H1 (cell line): ENCODE measurements at regions not wholly inside any gene's neighbourhood (a gene's known extent, or its start where the extent isn't known, plus 50 kb on each side); places are given as distances from the start of the nearest gene placed in this dataset.

ENCODE experiments used
- BCL11A ChIP-seq, 2 experiments: IDR thresholded peaks; one replicate each; pipeline ENCODE4 v1.6.1; 2011; ENCODE audit warnings: low read depth in 2 of 2, low read length in 2 of 2, mild to moderate bottlenecking in 2 of 2
- EP300 ChIP-seq, 2 experiments: IDR thresholded peaks; 1 replicate in 1 of 2; 2 replicates in 1 of 2; pipeline ENCODE4 v1.6.1; 2011 to 2012; ENCODE audit warnings: low read depth in 2 of 2, low read length in 2 of 2, mild to moderate bottlenecking in 2 of 2, borderline replicate concordance in 1 of 2, inconsistent platforms in 1 of 2, moderate library complexity in 1 of 2
- GABPA ChIP-seq: IDR thresholded peaks from 2 replicates; pipeline ENCODE4 v1.6.1; 2011; ENCODE audit warnings: mild to moderate bottlenecking, low read length, moderate library complexity, borderline replicate concordance; ENCODE audit not compliant: insufficient read depth
- RAD21 ChIP-seq, 2 experiments: IDR thresholded peaks in 1 of 2; conservative IDR thresholded peaks in 1 of 2; 2 replicates each; pipeline ENCODE4 v1.6.1; 2011; ENCODE audit warnings: low read depth in 2 of 2, low read length in 2 of 2, improper control_type of control experiment in 1 of 2, inconsistent platforms in 1 of 2, mild to moderate bottlenecking in 1 of 2, moderate library complexity in 1 of 2
- SIRT6 ChIP-seq: IDR thresholded peaks from one replicate; pipeline ENCODE4 v1.7.1; 2012; ENCODE audit warnings: low read length, inconsistent platforms
- TF ChIP-seq, protein P1 (sequence below): fragments of 300-600 bp; sonication (generic); IDR thresholded peaks from 2 replicates; pipeline ENCODE4 v1.7.1; 2012; ENCODE audit warnings: low read length, moderate library complexity, mild to moderate bottlenecking, inconsistent platforms; ENCODE audit not compliant: insufficient replicate concordance

DNA sequence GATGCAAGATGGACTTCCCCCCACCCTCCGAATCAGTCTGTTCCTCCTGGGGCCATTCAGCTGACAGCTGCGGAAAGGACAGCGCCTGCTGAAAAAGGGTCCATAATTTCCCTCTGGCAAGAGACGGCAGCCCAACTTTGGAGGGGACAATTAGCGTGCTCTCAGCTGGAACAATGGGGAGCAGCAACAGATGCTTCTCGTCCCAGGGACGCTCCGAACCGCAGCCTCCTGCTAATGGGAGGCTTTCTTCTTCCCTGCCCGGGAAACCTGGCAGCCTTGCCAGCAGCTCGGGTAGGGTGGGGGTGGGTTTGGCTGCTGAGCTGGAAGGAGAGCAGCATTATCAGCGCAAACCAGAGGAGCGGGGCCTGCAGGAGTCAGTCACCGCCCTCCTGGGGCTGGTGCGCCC lies 500.0 kb upstream of the SALL1 start (continued):
- TF ChIP-seq, protein P1, sequence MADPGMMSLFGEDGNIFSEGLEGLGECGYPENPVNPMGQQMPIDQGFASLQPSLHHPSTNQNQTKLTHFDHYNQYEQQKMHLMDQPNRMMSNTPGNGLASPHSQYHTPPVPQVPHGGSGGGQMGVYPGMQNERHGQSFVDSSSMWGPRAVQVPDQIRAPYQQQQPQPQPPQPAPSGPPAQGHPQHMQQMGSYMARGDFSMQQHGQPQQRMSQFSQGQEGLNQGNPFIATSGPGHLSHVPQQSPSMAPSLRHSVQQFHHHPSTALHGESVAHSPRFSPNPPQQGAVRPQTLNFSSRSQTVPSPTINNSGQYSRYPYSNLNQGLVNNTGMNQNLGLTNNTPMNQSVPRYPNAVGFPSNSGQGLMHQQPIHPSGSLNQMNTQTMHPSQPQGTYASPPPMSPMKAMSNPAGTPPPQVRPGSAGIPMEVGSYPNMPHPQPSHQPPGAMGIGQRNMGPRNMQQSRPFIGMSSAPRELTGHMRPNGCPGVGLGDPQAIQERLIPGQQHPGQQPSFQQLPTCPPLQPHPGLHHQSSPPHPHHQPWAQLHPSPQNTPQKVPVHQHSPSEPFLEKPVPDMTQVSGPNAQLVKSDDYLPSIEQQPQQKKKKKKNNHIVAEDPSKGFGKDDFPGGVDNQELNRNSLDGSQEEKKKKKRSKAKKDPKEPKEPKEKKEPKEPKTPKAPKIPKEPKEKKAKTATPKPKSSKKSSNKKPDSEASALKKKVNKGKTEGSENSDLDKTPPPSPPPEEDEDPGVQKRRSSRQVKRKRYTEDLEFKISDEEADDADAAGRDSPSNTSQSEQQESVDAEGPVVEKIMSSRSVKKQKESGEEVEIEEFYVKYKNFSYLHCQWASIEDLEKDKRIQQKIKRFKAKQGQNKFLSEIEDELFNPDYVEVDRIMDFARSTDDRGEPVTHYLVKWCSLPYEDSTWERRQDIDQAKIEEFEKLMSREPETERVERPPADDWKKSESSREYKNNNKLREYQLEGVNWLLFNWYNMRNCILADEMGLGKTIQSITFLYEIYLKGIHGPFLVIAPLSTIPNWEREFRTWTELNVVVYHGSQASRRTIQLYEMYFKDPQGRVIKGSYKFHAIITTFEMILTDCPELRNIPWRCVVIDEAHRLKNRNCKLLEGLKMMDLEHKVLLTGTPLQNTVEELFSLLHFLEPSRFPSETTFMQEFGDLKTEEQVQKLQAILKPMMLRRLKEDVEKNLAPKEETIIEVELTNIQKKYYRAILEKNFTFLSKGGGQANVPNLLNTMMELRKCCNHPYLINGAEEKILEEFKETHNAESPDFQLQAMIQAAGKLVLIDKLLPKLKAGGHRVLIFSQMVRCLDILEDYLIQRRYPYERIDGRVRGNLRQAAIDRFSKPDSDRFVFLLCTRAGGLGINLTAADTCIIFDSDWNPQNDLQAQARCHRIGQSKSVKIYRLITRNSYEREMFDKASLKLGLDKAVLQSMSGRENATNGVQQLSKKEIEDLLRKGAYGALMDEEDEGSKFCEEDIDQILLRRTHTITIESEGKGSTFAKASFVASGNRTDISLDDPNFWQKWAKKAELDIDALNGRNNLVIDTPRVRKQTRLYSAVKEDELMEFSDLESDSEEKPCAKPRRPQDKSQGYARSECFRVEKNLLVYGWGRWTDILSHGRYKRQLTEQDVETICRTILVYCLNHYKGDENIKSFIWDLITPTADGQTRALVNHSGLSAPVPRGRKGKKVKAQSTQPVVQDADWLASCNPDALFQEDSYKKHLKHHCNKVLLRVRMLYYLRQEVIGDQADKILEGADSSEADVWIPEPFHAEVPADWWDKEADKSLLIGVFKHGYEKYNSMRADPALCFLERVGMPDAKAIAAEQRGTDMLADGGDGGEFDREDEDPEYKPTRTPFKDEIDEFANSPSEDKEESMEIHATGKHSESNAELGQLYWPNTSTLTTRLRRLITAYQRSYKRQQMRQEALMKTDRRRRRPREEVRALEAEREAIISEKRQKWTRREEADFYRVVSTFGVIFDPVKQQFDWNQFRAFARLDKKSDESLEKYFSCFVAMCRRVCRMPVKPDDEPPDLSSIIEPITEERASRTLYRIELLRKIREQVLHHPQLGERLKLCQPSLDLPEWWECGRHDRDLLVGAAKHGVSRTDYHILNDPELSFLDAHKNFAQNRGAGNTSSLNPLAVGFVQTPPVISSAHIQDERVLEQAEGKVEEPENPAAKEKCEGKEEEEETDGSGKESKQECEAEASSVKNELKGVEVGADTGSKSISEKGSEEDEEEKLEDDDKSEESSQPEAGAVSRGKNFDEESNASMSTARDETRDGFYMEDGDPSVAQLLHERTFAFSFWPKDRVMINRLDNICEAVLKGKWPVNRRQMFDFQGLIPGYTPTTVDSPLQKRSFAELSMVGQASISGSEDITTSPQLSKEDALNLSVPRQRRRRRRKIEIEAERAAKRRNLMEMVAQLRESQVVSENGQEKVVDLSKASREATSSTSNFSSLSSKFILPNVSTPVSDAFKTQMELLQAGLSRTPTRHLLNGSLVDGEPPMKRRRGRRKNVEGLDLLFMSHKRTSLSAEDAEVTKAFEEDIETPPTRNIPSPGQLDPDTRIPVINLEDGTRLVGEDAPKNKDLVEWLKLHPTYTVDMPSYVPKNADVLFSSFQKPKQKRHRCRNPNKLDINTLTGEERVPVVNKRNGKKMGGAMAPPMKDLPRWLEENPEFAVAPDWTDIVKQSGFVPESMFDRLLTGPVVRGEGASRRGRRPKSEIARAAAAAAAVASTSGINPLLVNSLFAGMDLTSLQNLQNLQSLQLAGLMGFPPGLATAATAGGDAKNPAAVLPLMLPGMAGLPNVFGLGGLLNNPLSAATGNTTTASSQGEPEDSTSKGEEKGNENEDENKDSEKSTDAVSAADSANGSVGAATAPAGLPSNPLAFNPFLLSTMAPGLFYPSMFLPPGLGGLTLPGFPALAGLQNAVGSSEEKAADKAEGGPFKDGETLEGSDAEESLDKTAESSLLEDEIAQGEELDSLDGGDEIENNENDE, result no peak
- TF ChIP-seq GABPA (no peak), BCL11A (IDR thresholded peaks at IDR 0.05; ENCODE audit: low read depth in 2 of 2, low read length in 2 of 2) (no peak), RAD21 (IDR thresholded peaks at IDR 0.05 in 1 of 2, conservative IDR thresholded peaks at IDR 0.05 in 1 of 2; ENCODE audit: low read depth in 2 of 2, low read length in 2 of 2) (no peak), EP300 (IDR thresholded peaks at IDR 0.05; ENCODE audit: borderline replicate concordance in 1 of 2, low read depth in 2 of 2, low read length in 2 of 2) (no peak), SIRT6 (no peak)
- TF ChIP-seq, all 59 proteins: peak for 0
